Testis (tissue), 2 donors: ENCODE measurements at regions not wholly inside any gene's neighbourhood (a gene's known extent, or its start where the extent isn't known, plus 50 kb on each side); places are given as distances from the start of the nearest gene placed in this dataset.
"Not testable (repeated sequence)": the region's sequence is repeated elsewhere in the genome, so short reads cannot be mapped to it uniquely, and the experiment has no call there.

Experiments used
- DNase-seq: peaks from one replicate; pipeline ENCODE4 v3.0.0-alpha.2; 2019
- H3K27ac ChIP-seq, 2 donors: fragments of 200-600 bp; sonication (generic); one replicate each; pipeline ENCODE4 v1.5.1; 2019
- H3K27me3 ChIP-seq: fragments of 200-600 bp; sonication (generic); one replicate; pipeline ENCODE4 v1.5.1; 2019
- H3K36me3 ChIP-seq: fragments of 200-600 bp; sonication (generic); one replicate; pipeline ENCODE4 v1.5.1; 2017; ENCODE audit warnings: low read depth; ENCODE audit errors: missing control alignments
- H3K4me1 ChIP-seq: fragments of 200-600 bp; sonication (generic); one replicate; pipeline ENCODE4 v1.5.1; 2019
- H3K4me3 ChIP-seq, 2 donors: fragments of 200-600 bp; sonication (generic); one replicate each; pipeline ENCODE4 v1.5.1; 2017 to 2019
- H3K9me3 ChIP-seq: fragments of 200-600 bp; sonication (generic); one replicate; pipeline ENCODE4 v1.5.1; 2017
- CTCF ChIP-seq, 3 experiments: fragments of 450-650 bp in 2 of 3; fragments of 200-600 bp in 1 of 3; sonication (generic) in 1 of 3; IDR thresholded peaks; one replicate each; pipeline ENCODE4 v1.5.1; 2016 to 2019; ENCODE audit warnings: antibody characterized with exemption in 3 of 3, mild to moderate bottlenecking in 2 of 3, moderate library complexity in 1 of 3
- POLR2A ChIP-seq: fragments of 450-650 bp; IDR thresholded peaks from one replicate; pipeline ENCODE4 v1.6.1; 2017; ENCODE audit warnings: antibody characterized with exemption, mild to moderate bottlenecking, moderate library complexity
- WGBS, 2 donors: methylation state at CpG; one replicate each; pipeline ENCODE4 v1.1.5; 2018; 5-methylcytosine and 5-hydroxymethylcytosine counted together
- intact Hi-C: fragments of 100-400 bp; cut with DNase I; formaldehyde crosslinking; loops from one replicate; pipeline ENCODE4 v1.15.1; 2023; ENCODE audit warnings: low total_unique reads

- intact Hi-C loops, result no loop called here
- no peak overlapping the region for H3K27ac ChIP-seq
- no peaks in the 10 kb centered on the region for H3K4me1 ChIP-seq
- TF ChIP-seq CTCF (IDR thresholded peaks at IDR 0.05), result no peak
- no peak for TF ChIP-seq POLR2A
- no peak for DNase-seq
- no peaks in the 10 kb centered on the region for H3K9me3 ChIP-seq
- no peaks in the 10 kb centered on the region for H3K36me3 ChIP-seq
- H3K27me3 ChIP-seq, result no peaks in the 10 kb centered on the region
- 70 to 76% methylated on average over 2 of the region's 2 CpGs for WGBS, 2 donors
- no peak overlapping the region for H3K4me3 ChIP-seq
Observed at GRCh38 chr7:79653136-79653631, 199.7 kb upstream of the MAGI2 start.

- H3K36me3 ChIP-seq, result no peaks in the 10 kb centered on the region
- no peak for DNase-seq
- intact Hi-C loops, result no loop called here
- no peaks in the 10 kb centered on the region for H3K9me3 ChIP-seq
- WGBS, 2 donors, result 28 to 43% methylated on average over 2 of the region's 2 CpGs
- H3K27me3 ChIP-seq, result no peaks in the 10 kb centered on the region
- TF ChIP-seq CTCF (IDR thresholded peaks at IDR 0.05) (no peak), POLR2A (no peak)
- no peak overlapping the region for H3K4me3 ChIP-seq
- no peaks in the 10 kb centered on the region for H3K4me1 ChIP-seq
- H3K27ac ChIP-seq, result no peak overlapping the region
Observed at GRCh38 chr7:79652619-79653018, 199.2 kb upstream of the MAGI2 start.

- WGBS, 2 donors, result 90 to 95% methylated on average over 6 to 8 of the region's 8 CpGs
Observed at GRCh38 chr7:79647711-79648110, 194.2 kb upstream of the MAGI2 start.

GRCh38 chr7:79646278-79646677 lies 192.8 kb upstream of the MAGI2 start:
- no peak overlapping the region for H3K27ac ChIP-seq
- intact Hi-C loops, result no loop called here
- WGBS, 2 donors, result 86 to 89% methylated on average over 4 of the region's 4 CpGs
- H3K4me1 ChIP-seq, result no peaks in the 10 kb centered on the region
- H3K4me3 ChIP-seq, result no peak overlapping the region
- no peaks in the 10 kb centered on the region for H3K9me3 ChIP-seq
- no peak for DNase-seq
- H3K36me3 ChIP-seq, result no peaks in the 10 kb centered on the region
- no peaks in the 10 kb centered on the region for H3K27me3 ChIP-seq
- TF ChIP-seq CTCF (IDR thresholded peaks at IDR 0.05) (no peak), POLR2A (no peak)

More at GRCh38 chr7:79647711-79648110, 194.2 kb upstream of the MAGI2 start:
- Histone ChIP-seq H3K4me1 (no peaks in the 10 kb centered on the region), H3K27me3 (no peaks in the 10 kb centered on the region), H3K36me3 (no peaks in the 10 kb centered on the region), H3K4me3 (no peak overlapping the region), H3K27ac (no peak overlapping the region), H3K9me3 (no peaks in the 10 kb centered on the region)
- no peak for DNase-seq
- no peak for TF ChIP-seq CTCF (IDR thresholded peaks at IDR 0.05)
- TF ChIP-seq POLR2A, result no peak
- intact Hi-C loops, result no loop called here

- no peak overlapping the region for H3K27ac ChIP-seq
Observed at GRCh38 chr7:79636849-79637248, 183.4 kb upstream of the MAGI2 start.

GRCh38 chr7:79625921-79626320 lies 172.5 kb upstream of the MAGI2 start:
- H3K36me3 ChIP-seq, H3K4me3 ChIP-seq, H3K9me3 ChIP-seq, DNase-seq, H3K27ac ChIP-seq, intact Hi-C loops, H3K27me3 ChIP-seq, H3K4me1 ChIP-seq: not testable (repeated sequence)

More at GRCh38 chr7:79636849-79637248, 183.4 kb upstream of the MAGI2 start:
- no peak for DNase-seq
- no peaks in the 10 kb centered on the region for H3K4me1 ChIP-seq
- H3K9me3 ChIP-seq, result no peaks in the 10 kb centered on the region
- TF ChIP-seq CTCF (IDR thresholded peaks at IDR 0.05), result no peak
- TF ChIP-seq POLR2A, result no peak
- H3K36me3 ChIP-seq, result no peaks in the 10 kb centered on the region
- intact Hi-C loops, result no loop called here
- H3K4me3 ChIP-seq, result no peak overlapping the region
- no peaks in the 10 kb centered on the region for H3K27me3 ChIP-seq
